ENCODE measurements at regions not wholly inside any gene's neighbourhood (a gene's known extent, or its start where the extent isn't known, plus 50 kb on each side); places are given as distances from the start of the nearest gene placed in this dataset.

- no peaks in the 10 kb centered on the region for H3K4me1 ChIP-seq (ENCODE audit: control insufficient read depth, insufficient read depth, low read length)
- DNase-seq (no peak), ATAC-seq (no peak)
- no peak overlapping the region for H3K4me3 ChIP-seq (ENCODE audit: low read length)
- no peak overlapping the region for H3K27ac ChIP-seq (ENCODE audit: low read length)
- intact Hi-C loops (cut with DNase I): no loop called here
- 59% methylated on average over 2 of the region's 2 CpGs for WGBS
- H3K27me3 ChIP-seq (ENCODE audit: control insufficient read depth, insufficient read depth): no peaks in the 10 kb centered on the region
- H3K9me3 ChIP-seq (ENCODE audit: control insufficient read depth, low read length): no peaks in the 10 kb centered on the region
Observed at GRCh38 chr4:56118845-56119244, 170.1 kb downstream of the CEP135 start.

DNA sequence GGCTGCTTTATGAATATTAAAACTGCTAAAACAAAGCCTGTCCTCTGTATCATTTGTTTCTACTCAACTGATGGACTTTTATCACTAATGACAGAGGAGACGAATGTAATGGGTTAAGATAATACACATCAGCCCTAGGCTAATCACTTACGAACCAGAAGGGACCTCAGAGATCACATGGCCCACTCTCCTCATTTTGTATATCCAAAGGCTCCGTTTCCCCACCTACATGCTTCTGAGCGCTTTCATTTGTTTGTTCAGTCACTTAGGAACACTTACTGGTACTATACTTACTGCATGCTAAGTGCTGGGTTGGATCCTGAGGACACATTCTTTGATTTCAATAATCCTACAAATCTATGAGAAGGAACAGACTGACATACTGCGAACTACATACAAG, 169.3 kb downstream of the CEP135 start:
- 70% methylated on average over 5 of the region's 5 CpGs for WGBS
- Histone ChIP-seq H3K4me3 (ENCODE audit: low read length) (no peak overlapping the region), H3K27ac (ENCODE audit: low read length) (no peak overlapping the region), H3K9me3 (ENCODE audit: control insufficient read depth, low read length) (no peaks in the 10 kb centered on the region), H3K4me1 (ENCODE audit: control insufficient read depth, insufficient read depth, low read length) (no peaks in the 10 kb centered on the region), H3K27me3 (ENCODE audit: control insufficient read depth, insufficient read depth) (no peaks in the 10 kb centered on the region)
- no peak for ATAC-seq
- no peak for DNase-seq
- intact Hi-C loops (cut with DNase I): no loop called here

GRCh38 chr4:56115898-56116297, 167.2 kb downstream of the CEP135 start:
- DNase-seq (no peak), ATAC-seq (no peak)
- Histone ChIP-seq H3K4me1 (ENCODE audit: control insufficient read depth, insufficient read depth, low read length) (no peaks in the 10 kb centered on the region), H3K4me3 (ENCODE audit: low read length) (no peak overlapping the region), H3K27ac (ENCODE audit: low read length) (no peak overlapping the region), H3K27me3 (ENCODE audit: control insufficient read depth, insufficient read depth) (no peaks in the 10 kb centered on the region), H3K9me3 (ENCODE audit: control insufficient read depth, low read length) (no peaks in the 10 kb centered on the region)
- WGBS: 54% methylated on average over 2 of the region's 2 CpGs
- intact Hi-C loops (cut with DNase I): no loop called here

DNA sequence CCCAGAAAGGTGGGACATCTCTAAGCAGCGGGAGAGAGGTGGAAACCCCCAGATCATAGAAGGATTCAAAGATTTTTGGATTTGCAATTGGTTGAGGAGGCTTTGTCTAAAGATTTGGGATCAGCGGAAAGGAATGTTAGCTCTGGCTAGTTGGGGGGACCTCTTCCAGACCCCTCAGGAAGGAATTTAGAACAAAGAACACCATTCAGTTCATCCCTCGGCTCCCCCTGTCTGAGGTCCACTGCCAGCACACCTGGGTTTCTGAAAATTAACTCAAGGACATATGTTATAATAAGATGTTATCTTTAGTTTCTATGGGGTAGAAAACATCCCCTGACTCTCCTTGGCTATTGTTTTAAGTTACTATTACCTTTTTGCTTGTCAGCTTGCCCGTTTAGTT, 163.6 kb downstream of the CEP135 start:
- no peak for ATAC-seq

DNA sequence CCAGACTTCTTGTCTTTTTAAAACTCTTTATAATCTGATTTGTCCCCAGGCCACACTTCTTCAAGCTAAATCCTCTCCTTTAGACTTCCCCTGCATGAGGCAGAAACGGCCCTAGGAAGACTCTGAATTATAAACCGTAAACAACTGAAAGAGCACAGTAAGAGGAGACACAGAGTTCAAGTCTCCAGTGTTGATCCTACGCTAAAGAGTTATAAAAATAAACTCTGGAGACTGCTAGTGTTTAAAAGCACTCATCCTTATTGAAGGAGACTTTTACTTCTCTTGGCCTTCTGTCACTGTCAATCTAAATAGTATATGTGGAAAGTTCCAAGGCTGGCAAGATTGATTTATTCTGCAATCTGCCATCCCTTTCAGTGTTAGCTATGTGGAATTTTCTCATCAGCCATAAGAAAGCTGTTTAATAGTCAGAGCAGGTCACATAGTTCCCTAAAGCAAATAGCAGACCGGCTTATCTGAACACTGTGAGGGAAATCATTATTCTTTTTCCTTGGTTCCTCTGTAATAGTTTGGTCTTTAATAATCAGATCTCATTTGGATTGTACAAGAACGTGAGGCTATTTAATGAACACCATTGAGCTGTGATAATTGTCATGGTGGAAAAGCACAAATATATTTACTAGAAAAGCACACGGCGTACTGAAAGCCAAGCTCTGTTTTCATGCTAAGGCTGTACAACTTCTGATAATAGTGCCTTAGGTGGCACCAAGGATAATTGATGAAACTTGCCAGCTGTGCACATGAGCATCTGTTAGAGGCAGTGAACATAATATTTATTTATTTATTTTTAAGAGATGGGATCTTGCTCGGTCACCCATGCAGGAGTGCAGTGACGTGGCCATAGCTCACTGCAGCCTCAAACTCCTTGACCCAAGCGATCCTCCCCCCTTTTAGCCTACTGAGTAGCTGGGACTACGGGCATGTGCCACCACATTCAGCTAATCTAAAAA, 157.7 kb downstream of the CEP135 start:
- Histone ChIP-seq H3K27ac (ENCODE audit: low read length) (no peak overlapping the region), H3K27me3 (ENCODE audit: control insufficient read depth, insufficient read depth) (no peaks in the 10 kb centered on the region), H3K4me3 (ENCODE audit: low read length) (no peak overlapping the region), H3K9me3 (ENCODE audit: control insufficient read depth, low read length) (no peaks in the 10 kb centered on the region), H3K4me1 (ENCODE audit: control insufficient read depth, insufficient read depth, low read length) (no peaks in the 10 kb centered on the region)
- DNase-seq (no peak), ATAC-seq (no peak)
- intact Hi-C loops (cut with DNase I): no loop called here
- 74% methylated on average over 11 of the region's 11 CpGs for WGBS

More for the DNA sequence above, 163.6 kb downstream of the CEP135 start:
- intact Hi-C loops (cut with DNase I): no loop called here
- no peak overlapping the region for H3K4me3 ChIP-seq (ENCODE audit: low read length)
- no peaks in the 10 kb centered on the region for H3K27me3 ChIP-seq (ENCODE audit: control insufficient read depth, insufficient read depth)
- H3K9me3 ChIP-seq (ENCODE audit: control insufficient read depth, low read length): no peaks in the 10 kb centered on the region
- H3K4me1 ChIP-seq (ENCODE audit: control insufficient read depth, insufficient read depth, low read length): no peaks in the 10 kb centered on the region
- H3K27ac ChIP-seq (ENCODE audit: low read length): no peak overlapping the region
- WGBS: 85% methylated on average over 4 of the region's 4 CpGs
- no peak for DNase-seq

- WGBS: 91% methylated on average over 3 of the region's 3 CpGs
- DNase-seq (no peak), ATAC-seq (no peak)
- no peaks in the 10 kb centered on the region for H3K4me1 ChIP-seq (ENCODE audit: control insufficient read depth, insufficient read depth, low read length)
- H3K27ac ChIP-seq (ENCODE audit: low read length): no peak overlapping the region
- no peak overlapping the region for H3K4me3 ChIP-seq (ENCODE audit: low read length)
- H3K9me3 ChIP-seq (ENCODE audit: control insufficient read depth, low read length): no peaks in the 10 kb centered on the region
- no peaks in the 10 kb centered on the region for H3K27me3 ChIP-seq (ENCODE audit: control insufficient read depth, insufficient read depth)
- intact Hi-C loops (cut with DNase I): no loop called here
Observed at GRCh38 chr4:56104188-56104587, 155.4 kb downstream of the CEP135 start.

GRCh38 chr4:56102601-56103000, 153.9 kb downstream of the CEP135 start:
- WGBS: 48% methylated on average over 5 of the region's 5 CpGs
- Histone ChIP-seq H3K9me3 (ENCODE audit: control insufficient read depth, low read length) (no peaks in the 10 kb centered on the region), H3K27me3 (ENCODE audit: control insufficient read depth, insufficient read depth) (no peaks in the 10 kb centered on the region), H3K4me3 (ENCODE audit: low read length) (no peak overlapping the region), H3K27ac (ENCODE audit: low read length) (no peak overlapping the region), H3K4me1 (ENCODE audit: control insufficient read depth, insufficient read depth, low read length) (no peaks in the 10 kb centered on the region)
- intact Hi-C loops (cut with DNase I): no loop called here
- DNase-seq: no peak
- no peak for ATAC-seq

DNA sequence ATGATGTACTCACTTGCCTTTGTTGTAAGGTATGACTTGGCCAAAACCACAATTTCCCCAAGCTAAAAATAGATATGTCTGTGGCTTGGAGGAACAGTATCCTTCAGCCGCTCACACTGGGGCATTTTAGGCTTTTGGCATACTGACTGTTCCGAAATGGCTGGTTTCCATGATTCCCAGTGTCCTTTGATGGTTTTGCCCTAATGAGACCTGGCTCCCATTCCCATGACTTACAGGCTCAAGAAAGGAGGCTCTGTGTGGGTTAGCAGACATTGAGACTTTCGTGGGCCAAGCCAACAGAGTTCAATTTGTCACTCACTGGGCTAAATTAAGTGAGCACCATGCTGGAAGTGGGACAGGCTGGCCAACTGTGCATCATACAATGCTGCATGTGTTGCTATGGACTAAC, 150.6 kb downstream of the CEP135 start:
- Histone ChIP-seq H3K4me3 (ENCODE audit: low read length) (no peak overlapping the region), H3K4me1 (ENCODE audit: control insufficient read depth, insufficient read depth, low read length) (no peaks in the 10 kb centered on the region), H3K9me3 (ENCODE audit: control insufficient read depth, low read length) (no peaks in the 10 kb centered on the region), H3K27ac (ENCODE audit: low read length) (no peak overlapping the region), H3K27me3 (ENCODE audit: control insufficient read depth, insufficient read depth) (no peaks in the 10 kb centered on the region)
- intact Hi-C loops (cut with DNase I): no loop called here
- ATAC-seq (no peak), DNase-seq (no peak)
- 78% methylated on average over 3 of the region's 3 CpGs for WGBS

- intact Hi-C loops (cut with DNase I): no loop called here
- DNase-seq: no peak
- Histone ChIP-seq H3K27ac (ENCODE audit: low read length) (no peak overlapping the region), H3K9me3 (ENCODE audit: control insufficient read depth, low read length) (no peaks in the 10 kb centered on the region), H3K27me3 (ENCODE audit: control insufficient read depth, insufficient read depth) (no peaks in the 10 kb centered on the region), H3K4me1 (ENCODE audit: control insufficient read depth, insufficient read depth, low read length) (no peaks in the 10 kb centered on the region), H3K4me3 (ENCODE audit: low read length) (no peak overlapping the region)
- ATAC-seq: no peak
- 91% methylated on average over 3 of the region's 3 CpGs for WGBS
Observed at GRCh38 chr4:56093576-56093975, 144.8 kb downstream of the CEP135 start.

- WGBS: 94% methylated on average over 8 of the region's 8 CpGs
- no peak for DNase-seq
- intact Hi-C loops (cut with DNase I): no loop called here
- no peak overlapping the region for H3K27ac ChIP-seq (ENCODE audit: low read length)
- H3K27me3 ChIP-seq (ENCODE audit: control insufficient read depth, insufficient read depth): no peaks in the 10 kb centered on the region
- H3K4me1 ChIP-seq (ENCODE audit: control insufficient read depth, insufficient read depth, low read length): no peaks in the 10 kb centered on the region
- H3K4me3 ChIP-seq (ENCODE audit: low read length): no peak overlapping the region
- no peak for ATAC-seq
- H3K9me3 ChIP-seq (ENCODE audit: control insufficient read depth, low read length): no peaks in the 10 kb centered on the region
Observed at GRCh38 chr4:56092540-56092939, 143.8 kb downstream of the CEP135 start.

DNA sequence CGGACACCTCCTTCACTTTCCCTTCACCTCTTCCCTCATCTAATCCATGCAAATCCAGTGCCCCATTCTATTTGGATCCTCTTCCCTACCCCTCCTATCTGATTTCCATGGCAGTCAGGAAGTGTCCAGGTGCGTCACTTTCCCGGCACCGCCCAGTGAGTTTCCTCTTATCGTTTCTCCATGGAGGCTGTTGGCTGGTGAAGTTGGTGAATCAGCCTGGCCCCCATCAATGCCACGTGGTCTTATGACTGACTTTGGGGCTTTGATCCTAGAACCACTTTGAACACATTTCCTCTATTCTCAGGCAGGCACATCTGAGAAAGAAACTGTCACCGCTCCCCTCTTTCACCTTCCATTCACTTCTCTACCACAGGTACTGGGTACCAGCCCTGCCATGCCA, 137.8 kb downstream of the CEP135 start:
- Histone ChIP-seq H3K27ac (ENCODE audit: low read length) (no peak overlapping the region), H3K27me3 (ENCODE audit: control insufficient read depth, insufficient read depth) (no peaks in the 10 kb centered on the region), H3K4me1 (ENCODE audit: control insufficient read depth, insufficient read depth, low read length) (peaks cover 2% of the 10 kb centered on the region), H3K9me3 (ENCODE audit: control insufficient read depth, low read length) (no peaks in the 10 kb centered on the region), H3K4me3 (ENCODE audit: low read length) (no peak overlapping the region)
- DNase-seq (no peak), ATAC-seq (no peak)
- 84% methylated on average over 7 of the region's 7 CpGs for WGBS
- intact Hi-C loops (cut with DNase I): no loop called here

Data from right cardiac atrium (tissue), 5 donors.